ENCODE measurements at regions not wholly inside any gene's neighbourhood (a gene's known extent, or its start where the extent isn't known, plus 50 kb on each side); places are given as distances from the start of the nearest gene placed in this dataset.
A peak's percentile ranks its signal among the peaks of the same experiment; 100 is the strongest.

- H3K4me3 ChIP-seq (ENCODE audit: insufficient read depth, low read depth, low read length), result no peak overlapping the region
- Mint-ChIP-seq H3K36me3 (ENCODE audit: low read depth, unreplicated experiment) (peaks cover 4% of the 10 kb centered on the region), H3K4me3 (ENCODE audit: unreplicated experiment) (no peak overlapping the region), H3K27ac (ENCODE audit: unreplicated experiment) (no peak overlapping the region), H3K27me3 (ENCODE audit: low read depth, unreplicated experiment) (no peaks in the 10 kb centered on the region), H3K9me3 (ENCODE audit: unreplicated experiment) (peaks cover 9% of the 10 kb centered on the region), H3K4me1 (ENCODE audit: low read depth, unreplicated experiment) (peaks cover 38% of the 10 kb centered on the region)
- H3K9ac ChIP-seq (ENCODE audit: low read length), result no peak overlapping the region
- no peak overlapping the region for H3K4me2 ChIP-seq (ENCODE audit: low read length)
- FAIRE-seq (no peak), DNase-seq (ENCODE audit: low read depth) (no peak)
- TF ChIP-seq EZH2 (IDR thresholded peaks at IDR 0.05; ENCODE audit: insufficient read depth, low read length), result no peak
- no peak for TF ChIP-seq CTCF (IDR thresholded peaks at IDR 0.05; ENCODE audit: insufficient read depth, low read depth, low read length)
- no peaks in the 10 kb centered on the region for H3K27me3 ChIP-seq (ENCODE audit: insufficient read depth, low read length)
- no peak overlapping the region for H2AFZ ChIP-seq (ENCODE audit: low read depth, low read length)
- H4K20me1 ChIP-seq (ENCODE audit: insufficient read depth, low read length), result no peaks in the 10 kb centered on the region
- peaks cover 17% of the 10 kb centered on the region for H3K4me1 ChIP-seq (ENCODE audit: insufficient read depth, low read length)
- no peaks in the 10 kb centered on the region for H3K79me2 ChIP-seq (ENCODE audit: insufficient read depth, low read length)
- H3K9me3 ChIP-seq (ENCODE audit: insufficient read depth, low read depth, low read length), result no peaks in the 10 kb centered on the region
- no peaks in the 10 kb centered on the region for H3K36me3 ChIP-seq (ENCODE audit: insufficient read depth, low read length)
- no peak overlapping the region for H3K27ac ChIP-seq (ENCODE audit: low read depth, low read length)
Measured at GRCh38 chr9:2557693-2558092, 63.9 kb upstream of the VLDLR start.

- no peaks in the 10 kb centered on the region for H3K27me3 Mint-ChIP-seq (ENCODE audit: low read depth, unreplicated experiment)
- H3K4me2 ChIP-seq (ENCODE audit: low read length), result peak overlapping the region; percentile 74
- peak; percentile 97 for DNase-seq (ENCODE audit: low read depth)
- H3K27ac ChIP-seq (ENCODE audit: low read depth, low read length), result peak overlapping the region; percentile 70
- TF ChIP-seq EZH2 (IDR thresholded peaks at IDR 0.05; ENCODE audit: insufficient read depth, low read length) (no peak), CTCF (IDR thresholded peaks at IDR 0.05; ENCODE audit: insufficient read depth, low read depth, low read length) (no peak)
- no peaks in the 10 kb centered on the region for H4K20me1 ChIP-seq (ENCODE audit: insufficient read depth, low read length)
- peaks cover 17% of the 10 kb centered on the region for H3K4me1 ChIP-seq (ENCODE audit: insufficient read depth, low read length)
- peak overlapping the region; percentile 55 for H3K9ac ChIP-seq (ENCODE audit: low read length)
- no peaks in the 10 kb centered on the region for H3K79me2 ChIP-seq (ENCODE audit: insufficient read depth, low read length)
- peak overlapping the region; percentile 36 for H2AFZ ChIP-seq (ENCODE audit: low read depth, low read length)
- peaks cover 38% of the 10 kb centered on the region for H3K4me1 Mint-ChIP-seq (ENCODE audit: low read depth, unreplicated experiment)
- FAIRE-seq, result peak; percentile 97
- H3K9me3 ChIP-seq (ENCODE audit: insufficient read depth, low read depth, low read length), result no peaks in the 10 kb centered on the region
- peak overlapping the region; percentile 98 for H3K27ac Mint-ChIP-seq (ENCODE audit: unreplicated experiment)
- H3K36me3 Mint-ChIP-seq (ENCODE audit: low read depth, unreplicated experiment), result peaks cover 7% of the 10 kb centered on the region
- H3K4me3 ChIP-seq (ENCODE audit: insufficient read depth, low read depth, low read length), result peak overlapping the region; percentile 16
- peaks cover 9% of the 10 kb centered on the region for H3K9me3 Mint-ChIP-seq (ENCODE audit: unreplicated experiment)
- H3K36me3 ChIP-seq (ENCODE audit: insufficient read depth, low read length), result no peaks in the 10 kb centered on the region
- no peak overlapping the region for H3K4me3 Mint-ChIP-seq (ENCODE audit: unreplicated experiment)
- no peaks in the 10 kb centered on the region for H3K27me3 ChIP-seq (ENCODE audit: insufficient read depth, low read length)
Measured at GRCh38 chr9:2559192-2560152, 62.1 kb upstream of the VLDLR start.

GRCh38 chr9:2560180-2560579 is 61.4 kb upstream of the VLDLR start:
- Histone ChIP-seq H3K4me3 (ENCODE audit: insufficient read depth, low read depth, low read length) (no peak overlapping the region), H3K27ac (ENCODE audit: low read depth, low read length) (no peak overlapping the region), H3K27me3 (ENCODE audit: insufficient read depth, low read length) (no peaks in the 10 kb centered on the region), H3K9ac (ENCODE audit: low read length) (peak overlapping the region; percentile 55), H2AFZ (ENCODE audit: low read depth, low read length) (no peak overlapping the region), H3K79me2 (ENCODE audit: insufficient read depth, low read length) (no peaks in the 10 kb centered on the region), H3K9me3 (ENCODE audit: insufficient read depth, low read depth, low read length) (no peaks in the 10 kb centered on the region), H3K36me3 (ENCODE audit: insufficient read depth, low read length) (no peaks in the 10 kb centered on the region), H3K4me2 (ENCODE audit: low read length) (peak overlapping the region; percentile 74), H3K4me1 (ENCODE audit: insufficient read depth, low read length) (peaks cover 17% of the 10 kb centered on the region), H4K20me1 (ENCODE audit: insufficient read depth, low read length) (no peaks in the 10 kb centered on the region)
- H3K4me3 Mint-ChIP-seq (ENCODE audit: unreplicated experiment), result no peak overlapping the region
- TF ChIP-seq CTCF (IDR thresholded peaks at IDR 0.05; ENCODE audit: insufficient read depth, low read depth, low read length) (no peak), EZH2 (IDR thresholded peaks at IDR 0.05; ENCODE audit: insufficient read depth, low read length) (no peak)
- H3K9me3 Mint-ChIP-seq (ENCODE audit: unreplicated experiment), result peaks cover 9% of the 10 kb centered on the region
- DNase-seq (ENCODE audit: low read depth) (no peak), FAIRE-seq (no peak)
- H3K27ac Mint-ChIP-seq (ENCODE audit: unreplicated experiment), result peak overlapping the region; percentile 98
- peaks cover 10% of the 10 kb centered on the region for H3K36me3 Mint-ChIP-seq (ENCODE audit: low read depth, unreplicated experiment)
- H3K27me3 Mint-ChIP-seq (ENCODE audit: low read depth, unreplicated experiment), result no peaks in the 10 kb centered on the region
- peaks cover 38% of the 10 kb centered on the region for H3K4me1 Mint-ChIP-seq (ENCODE audit: low read depth, unreplicated experiment)

Measured in astrocyte (in vitro differentiated cells and primary cell).